Activated T-cell treated with anti-CD3 and anti-CD28 coated beads, Interleukin-2, amount 50 U/mL, for 4 hours (primary cell): ENCODE measurements at regions not wholly inside any gene's neighbourhood (a gene's known extent, or its start where the extent isn't known, plus 50 kb on each side); places are given as distances from the start of the nearest gene placed in this dataset.

Experiments
- ATAC-seq, 2 donors: fragments of 200-7000 bp; cut with Tn5 transposase; one replicate each; pipeline ENCODE4 v1.10.0; 2021
- DNase-seq: peaks from one replicate; pipeline ENCODE4 v3.0.0-alpha.2; 2020
- H3K27me3 Mint-ChIP-seq: one replicate; pipeline ENCODE4 v1.8.0; 2021; ENCODE audit warnings: low read depth, mixed read lengths
- H3K36me3 Mint-ChIP-seq: one replicate; pipeline ENCODE4 v1.8.0; 2022; ENCODE audit warnings: mixed read lengths; ENCODE audit not compliant: insufficient read depth
- H3K4me1 Mint-ChIP-seq: one replicate; pipeline ENCODE4 v1.8.0; 2021; ENCODE audit warnings: low read depth, mixed read lengths
- H3K4me3 Mint-ChIP-seq: one replicate; pipeline ENCODE4 v1.8.0; 2021; ENCODE audit warnings: mild to moderate bottlenecking, moderate library complexity, mixed read lengths
- H3K9me3 Mint-ChIP-seq: one replicate; pipeline ENCODE4 v1.8.0; 2021; ENCODE audit warnings: mixed read lengths

- H3K27me3 Mint-ChIP-seq: no peaks in the 10 kb centered on the region
- no peak for ATAC-seq
- no peak overlapping the region for H3K4me3 Mint-ChIP-seq
- H3K9me3 Mint-ChIP-seq: no peaks in the 10 kb centered on the region
- H3K4me1 Mint-ChIP-seq: no peaks in the 10 kb centered on the region
- no peaks in the 10 kb centered on the region for H3K36me3 Mint-ChIP-seq
- DNase-seq: no peak
These were observed 349.5 kb upstream of the MIR17HG start for GRCh38 chr13:90997951-90998350.

DNA sequence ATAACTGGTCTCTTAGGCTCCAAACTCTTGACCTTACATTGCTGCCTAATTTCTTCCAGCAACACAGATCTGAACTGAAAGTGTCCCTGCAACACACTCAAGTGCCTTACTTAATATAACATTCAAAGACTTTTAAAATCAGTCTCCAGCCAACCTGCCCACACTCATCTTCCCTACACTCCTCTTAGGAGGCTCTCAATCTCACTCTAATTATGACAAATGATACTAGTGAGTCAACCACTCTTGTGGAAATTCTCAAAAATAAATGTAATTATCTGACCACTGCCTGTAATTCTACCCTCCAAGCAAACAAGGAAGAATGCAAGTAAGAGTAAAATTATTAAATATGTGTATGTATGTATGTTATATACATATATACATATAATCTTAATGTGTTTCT lies 348.1 kb upstream of the MIR17HG start:
- Mint-ChIP-seq H3K27me3 (no peaks in the 10 kb centered on the region), H3K9me3 (peaks cover 4% of the 10 kb centered on the region), H3K4me3 (no peak overlapping the region), H3K4me1 (no peaks in the 10 kb centered on the region), H3K36me3 (no peaks in the 10 kb centered on the region)
- DNase-seq: no peak
- ATAC-seq: no peak

DNA sequence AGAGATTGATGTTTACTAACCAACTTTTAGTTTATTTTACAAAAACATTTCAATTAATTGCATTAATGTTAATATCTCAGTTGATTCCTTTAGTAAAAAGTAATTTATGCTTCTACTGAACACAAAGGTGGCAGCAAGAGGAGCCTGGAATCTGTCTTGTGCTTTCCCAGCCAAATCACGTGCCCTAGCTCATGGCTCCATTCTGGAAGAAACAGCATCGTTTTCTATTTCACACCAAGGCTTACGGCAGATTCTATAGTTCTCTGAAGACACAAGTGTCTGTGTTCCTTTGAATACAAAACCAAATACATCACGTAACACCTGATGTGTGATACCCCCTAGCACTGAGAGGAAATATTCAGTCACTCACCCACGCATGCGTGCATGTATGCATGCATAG lies 346.1 kb upstream of the MIR17HG start:
- no peak overlapping the region for H3K4me3 Mint-ChIP-seq
- DNase-seq (no peak), ATAC-seq (no peak)
- no peaks in the 10 kb centered on the region for H3K36me3 Mint-ChIP-seq
- H3K4me1 Mint-ChIP-seq: no peaks in the 10 kb centered on the region
- peaks cover 8% of the 10 kb centered on the region for H3K9me3 Mint-ChIP-seq
- no peaks in the 10 kb centered on the region for H3K27me3 Mint-ChIP-seq

- Mint-ChIP-seq H3K9me3 (no peaks in the 10 kb centered on the region), H3K4me1 (no peaks in the 10 kb centered on the region), H3K27me3 (no peaks in the 10 kb centered on the region), H3K4me3 (no peak overlapping the region), H3K36me3 (no peaks in the 10 kb centered on the region)
- no peak for DNase-seq
- ATAC-seq: no peak
These were observed 332.8 kb upstream of the MIR17HG start for GRCh38 chr13:91014696-91015095.

DNA sequence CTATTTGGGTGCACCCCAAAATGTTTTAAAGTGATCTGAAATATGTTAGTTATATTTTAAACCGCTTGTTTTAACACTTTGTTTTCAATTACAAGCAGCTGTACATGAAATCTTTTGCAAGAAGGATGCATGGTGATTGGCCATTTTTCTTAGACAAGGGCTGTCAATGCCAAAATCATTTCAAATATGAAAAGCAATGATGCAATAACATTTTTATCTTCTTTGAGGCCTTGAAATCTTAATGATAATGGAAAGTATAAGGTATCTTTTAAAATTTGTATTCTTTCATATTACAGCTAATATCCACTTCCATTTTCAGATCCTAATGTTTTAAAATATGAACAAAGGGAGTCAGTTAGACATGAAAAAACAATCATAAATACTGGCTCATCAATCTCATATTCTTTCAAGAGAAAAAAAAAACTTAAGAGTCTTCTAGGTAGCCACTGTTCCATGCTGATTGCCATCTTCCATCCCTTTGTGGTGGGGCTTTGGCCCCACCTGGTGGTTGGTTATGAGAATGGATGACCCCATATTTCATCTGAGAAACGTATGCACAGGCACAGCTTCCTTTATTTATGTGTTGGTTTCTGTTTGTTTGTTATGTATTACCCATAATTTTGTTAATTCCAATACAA lies 330.3 kb upstream of the MIR17HG start:
- no peaks in the 10 kb centered on the region for H3K36me3 Mint-ChIP-seq
- H3K4me3 Mint-ChIP-seq: no peak overlapping the region
- DNase-seq: no peak
- no peaks in the 10 kb centered on the region for H3K4me1 Mint-ChIP-seq
- no peaks in the 10 kb centered on the region for H3K9me3 Mint-ChIP-seq
- no peaks in the 10 kb centered on the region for H3K27me3 Mint-ChIP-seq
- ATAC-seq: no peak

GRCh38 chr13:91017669-91018053 lies 329.8 kb upstream of the MIR17HG start:
- no peak overlapping the region for H3K4me3 Mint-ChIP-seq
- H3K4me1 Mint-ChIP-seq: no peaks in the 10 kb centered on the region
- DNase-seq (no peak), ATAC-seq (no peak)
- H3K9me3 Mint-ChIP-seq: no peaks in the 10 kb centered on the region
- no peaks in the 10 kb centered on the region for H3K27me3 Mint-ChIP-seq
- no peaks in the 10 kb centered on the region for H3K36me3 Mint-ChIP-seq

GRCh38 chr13:91020461-91021034 lies 326.9 kb upstream of the MIR17HG start:
- no peak for ATAC-seq
- Mint-ChIP-seq H3K4me1 (no peaks in the 10 kb centered on the region), H3K36me3 (no peaks in the 10 kb centered on the region), H3K9me3 (no peaks in the 10 kb centered on the region), H3K4me3 (no peak overlapping the region), H3K27me3 (no peaks in the 10 kb centered on the region)
- no peak for DNase-seq

DNA sequence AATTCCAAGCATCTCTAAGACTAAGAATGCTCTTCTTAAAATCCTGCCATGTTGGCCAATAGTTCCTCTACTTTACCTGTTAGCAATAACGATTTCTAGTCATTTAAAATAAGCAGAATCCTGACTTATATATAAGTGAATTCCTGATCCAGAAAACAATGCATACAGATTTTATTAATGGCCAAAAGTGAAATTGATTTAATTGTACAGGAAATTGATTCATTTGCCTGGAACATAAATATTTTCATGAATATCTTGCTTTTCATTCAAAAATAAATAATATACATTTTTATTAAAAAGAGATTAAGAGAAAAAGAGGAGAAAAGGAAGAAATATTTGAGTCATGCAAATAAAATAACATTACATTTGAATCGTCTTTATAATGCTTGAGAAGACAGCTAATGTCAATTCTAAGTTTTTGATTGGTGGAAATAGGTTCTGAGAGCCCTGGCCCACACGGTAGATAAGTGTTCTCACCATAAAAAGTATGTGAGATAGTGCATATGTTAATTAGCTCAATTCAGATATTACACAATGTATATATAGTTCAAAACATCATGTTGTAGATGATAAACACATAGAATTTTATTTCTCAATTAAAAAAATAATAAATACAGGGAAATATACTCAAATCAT lies 323.2 kb upstream of the MIR17HG start:
- ATAC-seq: no peak
- no peak overlapping the region for H3K4me3 Mint-ChIP-seq
- DNase-seq: no peak
- H3K9me3 Mint-ChIP-seq: no peaks in the 10 kb centered on the region
- H3K36me3 Mint-ChIP-seq: no peaks in the 10 kb centered on the region
- H3K4me1 Mint-ChIP-seq: no peaks in the 10 kb centered on the region
- H3K27me3 Mint-ChIP-seq: no peaks in the 10 kb centered on the region

DNA sequence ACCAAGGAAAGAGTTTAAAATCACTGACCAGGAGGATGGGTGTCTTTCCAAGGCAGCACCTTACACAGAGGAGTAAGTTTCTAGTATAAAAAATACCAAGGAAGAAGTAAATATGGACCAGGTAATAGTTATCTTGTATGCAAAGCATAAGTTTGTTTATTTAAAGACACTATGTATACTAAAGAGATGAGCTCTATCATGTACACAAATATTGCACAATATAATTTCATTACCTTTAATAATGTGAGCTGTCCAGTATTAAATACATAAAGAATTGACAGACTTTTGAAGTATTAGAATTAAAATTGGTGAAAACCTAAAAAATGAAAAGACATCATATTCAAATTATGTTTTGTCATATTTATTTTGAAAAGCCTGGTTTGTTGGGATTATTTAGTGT lies 322.0 kb upstream of the MIR17HG start:
- H3K9me3 Mint-ChIP-seq: no peaks in the 10 kb centered on the region
- ATAC-seq: no peak
- H3K27me3 Mint-ChIP-seq: no peaks in the 10 kb centered on the region
- no peak for DNase-seq
- no peaks in the 10 kb centered on the region for H3K4me1 Mint-ChIP-seq
- H3K4me3 Mint-ChIP-seq: no peak overlapping the region
- H3K36me3 Mint-ChIP-seq: no peaks in the 10 kb centered on the region

DNA sequence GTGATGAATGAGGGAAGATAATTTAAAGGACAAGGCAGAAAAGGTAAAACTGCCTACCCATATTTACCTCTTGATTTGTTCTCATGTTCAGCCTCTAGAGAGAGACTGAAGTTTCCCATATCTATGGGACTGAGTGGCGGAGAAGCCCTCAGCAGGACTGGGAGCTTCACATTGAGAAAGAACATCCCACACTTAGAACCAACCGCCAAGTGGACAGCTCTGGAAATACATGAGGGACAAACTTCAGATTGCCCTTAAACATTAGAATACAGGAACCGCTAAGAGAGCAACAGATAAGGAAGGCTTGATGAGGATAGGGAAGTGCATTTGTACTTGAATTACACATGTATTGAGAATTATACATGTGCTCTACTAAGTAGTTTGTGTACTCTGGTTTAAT lies 316.0 kb upstream of the MIR17HG start:
- Mint-ChIP-seq H3K9me3 (no peaks in the 10 kb centered on the region), H3K27me3 (no peaks in the 10 kb centered on the region), H3K4me1 (no peaks in the 10 kb centered on the region)

GRCh38 chr13:91032104-91032503 lies 315.4 kb upstream of the MIR17HG start:
- Mint-ChIP-seq H3K27me3 (no peaks in the 10 kb centered on the region), H3K36me3 (no peaks in the 10 kb centered on the region), H3K4me1 (no peaks in the 10 kb centered on the region), H3K9me3 (no peaks in the 10 kb centered on the region), H3K4me3 (no peak overlapping the region)
- ATAC-seq (no peak), DNase-seq (no peak)

More for the DNA sequence above, 316.0 kb upstream of the MIR17HG start:
- no peak for ATAC-seq
- no peak for DNase-seq
- H3K36me3 Mint-ChIP-seq: no peaks in the 10 kb centered on the region
- H3K4me3 Mint-ChIP-seq: no peak overlapping the region

- Mint-ChIP-seq H3K9me3 (no peaks in the 10 kb centered on the region), H3K27me3 (no peaks in the 10 kb centered on the region), H3K4me3 (no peak overlapping the region), H3K36me3 (no peaks in the 10 kb centered on the region), H3K4me1 (no peaks in the 10 kb centered on the region)
- ATAC-seq (no peak), DNase-seq (no peak)
These were observed 310.6 kb upstream of the MIR17HG start for GRCh38 chr13:91036886-91037285.

DNA sequence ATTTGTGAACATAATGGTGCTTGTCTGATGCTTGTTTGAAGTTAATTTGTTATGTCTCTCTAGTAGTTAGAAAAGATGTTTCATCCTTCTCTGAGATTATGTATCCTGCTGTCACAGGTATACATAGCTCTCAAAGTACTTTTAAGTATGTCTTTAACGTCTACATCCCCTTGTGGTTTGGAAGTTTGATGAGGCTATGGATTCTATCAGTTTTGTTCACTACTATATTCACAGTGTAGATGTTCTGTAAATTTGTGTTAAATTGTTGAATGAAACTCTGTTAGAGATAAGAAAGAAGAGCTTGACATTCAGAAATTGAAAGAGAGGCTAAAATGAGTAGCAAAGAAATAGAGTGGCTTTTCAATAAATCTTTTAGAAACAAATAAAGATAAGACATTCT lies 304.6 kb upstream of the MIR17HG start:
- Mint-ChIP-seq H3K4me3 (no peak overlapping the region), H3K36me3 (no peaks in the 10 kb centered on the region), H3K9me3 (no peaks in the 10 kb centered on the region), H3K4me1 (no peaks in the 10 kb centered on the region), H3K27me3 (no peaks in the 10 kb centered on the region)
- DNase-seq: no peak
- no peak for ATAC-seq

DNA sequence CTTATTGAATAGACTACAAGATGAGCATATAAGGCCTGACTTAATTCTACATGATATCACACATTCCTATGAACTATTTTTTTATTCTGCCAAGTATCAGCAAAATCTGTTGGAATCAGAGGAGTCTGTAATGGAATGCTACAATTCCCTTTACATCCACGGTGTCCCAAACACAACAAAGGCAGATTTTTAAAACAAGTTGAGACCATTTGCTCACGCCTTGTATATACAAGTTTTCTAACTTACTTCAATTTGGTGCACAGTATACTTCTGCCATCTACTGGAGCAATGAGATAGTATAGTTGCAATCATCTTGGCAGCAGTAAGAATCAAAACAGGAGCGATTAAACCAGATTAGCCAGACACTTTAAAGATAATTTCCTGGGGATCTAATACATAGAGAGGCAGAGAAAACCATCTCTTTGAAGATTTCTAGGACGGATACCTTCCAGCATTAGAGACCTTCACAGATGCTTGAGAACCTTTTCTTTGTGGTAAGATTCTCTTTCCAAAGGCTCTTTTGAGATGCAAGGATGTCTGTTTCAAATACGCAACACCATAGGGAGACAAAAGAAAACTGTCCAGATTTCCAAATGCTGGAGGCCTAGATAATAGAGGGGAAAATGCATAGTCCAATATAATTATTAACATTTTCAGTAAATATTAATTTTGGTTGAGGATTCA lies 302.0 kb upstream of the MIR17HG start:
- Mint-ChIP-seq H3K9me3 (no peaks in the 10 kb centered on the region), H3K4me1 (no peaks in the 10 kb centered on the region), H3K36me3 (no peaks in the 10 kb centered on the region), H3K27me3 (no peaks in the 10 kb centered on the region), H3K4me3 (no peak overlapping the region)
- ATAC-seq (no peak), DNase-seq (no peak)
